HL-60 (cell line): ENCODE measurements at regions not wholly inside any gene's neighbourhood (a gene's known extent, or its start where the extent isn't known, plus 50 kb on each side); places are given as distances from the start of the nearest gene placed in this dataset.

Experiments
- DNase-seq, 2 experiments: peaks; one replicate each; pipeline ENCODE4 v3.0.0-alpha.2; 2010 to 2020; ENCODE audit warnings: low read depth in 1 of 2, low spot score in 1 of 2
- H3K27ac ChIP-seq: fragments of 250-450 bp; sonication (Bioruptor Pico); replicated peaks from 2 replicates; pipeline ENCODE4 v1.5.1; 2020; ENCODE audit warnings: mild to moderate bottlenecking, moderate library complexity
- H3K27me3 ChIP-seq: fragments of 250-450 bp; sonication (Bioruptor Pico); 2 replicates; pipeline ENCODE4 v1.5.1; 2021; ENCODE audit warnings: mild to moderate bottlenecking, moderate library complexity; ENCODE audit not compliant: insufficient read depth, poor library complexity, severe bottlenecking
- H3K4me3 ChIP-seq: replicated peaks from 2 replicates; pipeline ENCODE4 v1.5.1; 2011; ENCODE audit warnings: mild to moderate bottlenecking, control low read depth, low read length; ENCODE audit not compliant: insufficient read depth
- GABPA ChIP-seq: IDR thresholded peaks from 2 replicates; pipeline ENCODE4 v1.6.1; 2012; ENCODE audit warnings: low read depth
- POLR2AphosphoS5 ChIP-seq: IDR thresholded peaks from 2 replicates; pipeline ENCODE4 v1.6.1; 2012; ENCODE audit warnings: low read depth
- REST ChIP-seq: IDR thresholded peaks from 2 replicates; pipeline ENCODE4 v1.6.1; 2012; ENCODE audit warnings: low read depth; ENCODE audit not compliant: insufficient replicate concordance
- SPI1 ChIP-seq: IDR thresholded peaks from 2 replicates; pipeline ENCODE4 v1.6.1; 2012; ENCODE audit warnings: low read depth, mild to moderate bottlenecking, borderline replicate concordance
- TF ChIP-seq, protein P1 (sequence below): IDR thresholded peaks from one replicate; pipeline ENCODE4 v1.5.1; 2011; ENCODE audit warnings: low read length, control low read depth, inconsistent platforms; ENCODE audit not compliant: insufficient read depth

DNA sequence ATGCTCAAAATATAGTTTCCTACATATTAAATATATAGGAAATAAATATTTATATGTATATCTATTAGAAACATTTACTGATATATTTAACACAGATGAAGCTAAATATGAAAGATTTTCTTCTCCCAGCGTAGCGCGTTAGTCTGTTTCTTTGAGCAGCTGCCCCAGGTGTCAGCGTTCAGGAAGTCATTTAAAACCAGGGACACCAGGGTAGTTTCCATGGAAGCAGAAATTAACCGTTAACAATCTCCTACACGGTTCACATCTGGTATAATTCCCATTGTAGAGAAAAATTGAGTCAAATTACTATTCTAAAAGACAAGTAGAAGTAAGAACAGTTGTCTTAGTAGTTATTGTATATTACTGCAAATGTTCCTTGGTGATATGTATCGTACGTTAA, 1443.7 kb downstream of the MRPL39 start:
- no peak overlapping the region for H3K4me3 ChIP-seq
- TF ChIP-seq POLR2AphosphoS5: no peak
- TF ChIP-seq SPI1: no peak
- TF ChIP-seq GABPA: no peak
- no peak for TF ChIP-seq REST
- TF ChIP-seq, protein P1, sequence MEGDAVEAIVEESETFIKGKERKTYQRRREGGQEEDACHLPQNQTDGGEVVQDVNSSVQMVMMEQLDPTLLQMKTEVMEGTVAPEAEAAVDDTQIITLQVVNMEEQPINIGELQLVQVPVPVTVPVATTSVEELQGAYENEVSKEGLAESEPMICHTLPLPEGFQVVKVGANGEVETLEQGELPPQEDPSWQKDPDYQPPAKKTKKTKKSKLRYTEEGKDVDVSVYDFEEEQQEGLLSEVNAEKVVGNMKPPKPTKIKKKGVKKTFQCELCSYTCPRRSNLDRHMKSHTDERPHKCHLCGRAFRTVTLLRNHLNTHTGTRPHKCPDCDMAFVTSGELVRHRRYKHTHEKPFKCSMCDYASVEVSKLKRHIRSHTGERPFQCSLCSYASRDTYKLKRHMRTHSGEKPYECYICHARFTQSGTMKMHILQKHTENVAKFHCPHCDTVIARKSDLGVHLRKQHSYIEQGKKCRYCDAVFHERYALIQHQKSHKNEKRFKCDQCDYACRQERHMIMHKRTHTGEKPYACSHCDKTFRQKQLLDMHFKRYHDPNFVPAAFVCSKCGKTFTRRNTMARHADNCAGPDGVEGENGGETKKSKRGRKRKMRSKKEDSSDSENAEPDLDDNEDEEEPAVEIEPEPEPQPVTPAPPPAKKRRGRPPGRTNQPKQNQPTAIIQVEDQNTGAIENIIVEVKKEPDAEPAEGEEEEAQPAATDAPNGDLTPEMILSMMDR: no peak
- H3K27me3 ChIP-seq: no peaks in the 10 kb centered on the region
- no peak for DNase-seq
- no peak overlapping the region for H3K27ac ChIP-seq

GRCh38 chr21:24160528-24160927, 1446.8 kb downstream of the MRPL39 start:
- DNase-seq: no peak
- Histone ChIP-seq H3K27ac (no peak overlapping the region), H3K27me3 (no peaks in the 10 kb centered on the region), H3K4me3 (no peak overlapping the region)
- TF ChIP-seq GABPA: no peak
- no peak for TF ChIP-seq POLR2AphosphoS5
- TF ChIP-seq SPI1: no peak
- TF ChIP-seq, protein P1: no peak
- TF ChIP-seq REST: no peak

GRCh38 chr21:24153137-24153536, 1454.1 kb downstream of the MRPL39 start:
- TF ChIP-seq REST (no peak), POLR2AphosphoS5 (no peak), SPI1 (no peak), GABPA (no peak)
- TF ChIP-seq, protein P1: no peak
- no peak overlapping the region for H3K27ac ChIP-seq
- H3K27me3 ChIP-seq: no peaks in the 10 kb centered on the region
- H3K4me3 ChIP-seq: no peak overlapping the region
- no peak for DNase-seq
